ENCODE measurements at regions not wholly inside any gene's neighbourhood (a gene's known extent, or its start where the extent isn't known, plus 50 kb on each side); places are given as distances from the start of the nearest gene placed in this dataset.

- TF ChIP-seq, protein P1, sequence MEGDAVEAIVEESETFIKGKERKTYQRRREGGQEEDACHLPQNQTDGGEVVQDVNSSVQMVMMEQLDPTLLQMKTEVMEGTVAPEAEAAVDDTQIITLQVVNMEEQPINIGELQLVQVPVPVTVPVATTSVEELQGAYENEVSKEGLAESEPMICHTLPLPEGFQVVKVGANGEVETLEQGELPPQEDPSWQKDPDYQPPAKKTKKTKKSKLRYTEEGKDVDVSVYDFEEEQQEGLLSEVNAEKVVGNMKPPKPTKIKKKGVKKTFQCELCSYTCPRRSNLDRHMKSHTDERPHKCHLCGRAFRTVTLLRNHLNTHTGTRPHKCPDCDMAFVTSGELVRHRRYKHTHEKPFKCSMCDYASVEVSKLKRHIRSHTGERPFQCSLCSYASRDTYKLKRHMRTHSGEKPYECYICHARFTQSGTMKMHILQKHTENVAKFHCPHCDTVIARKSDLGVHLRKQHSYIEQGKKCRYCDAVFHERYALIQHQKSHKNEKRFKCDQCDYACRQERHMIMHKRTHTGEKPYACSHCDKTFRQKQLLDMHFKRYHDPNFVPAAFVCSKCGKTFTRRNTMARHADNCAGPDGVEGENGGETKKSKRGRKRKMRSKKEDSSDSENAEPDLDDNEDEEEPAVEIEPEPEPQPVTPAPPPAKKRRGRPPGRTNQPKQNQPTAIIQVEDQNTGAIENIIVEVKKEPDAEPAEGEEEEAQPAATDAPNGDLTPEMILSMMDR (IDR thresholded peaks at IDR 0.05; ENCODE audit: low read length), result no peak
- TF ChIP-seq EZH2 (IDR thresholded peaks at IDR 0.05; ENCODE audit: borderline replicate concordance, low read length), result no peak
Observed at GRCh38 chr7:91731976-91732375, 148.5 kb downstream of the MTERF1 start.

All from OCI-LY1 (cell line).